WTC11 (cell line): ENCODE measurements at regions not wholly inside any gene's neighbourhood (a gene's known extent, or its start where the extent isn't known, plus 50 kb on each side); places are given as distances from the start of the nearest gene placed in this dataset.

Experiments used
- ATAC-seq: fragments of 200-7000 bp; cut with Tn5 transposase; 2 replicates; pipeline ENCODE4 v1.10.0; 2021; ENCODE audit warnings: mild to moderate bottlenecking, moderate library complexity
- CTCF ChIA-PET: fragments of 300-600 bp; sonication (Branson Sonifier 250); formaldehyde crosslinking; loops from one replicate; lab custom pipeline; 2021; ENCODE audit warnings: antibody characterized with exemption; lab: Charles Lee
- POLR2A ChIA-PET: fragments of 350-600 bp; sonication (Branson Sonifier 250); formaldehyde crosslinking; loops from one replicate; lab custom pipeline; 2021; ENCODE audit warnings: antibody characterized with exemption; lab: Charles Lee
- DNase-seq: peaks from one replicate; pipeline ENCODE4 v3.0.0; 2021; ENCODE audit warnings: low spot score
- H3K27ac Mint-ChIP-seq: 2 replicates; pipeline ENCODE4 v1.8.0; 2021; ENCODE audit warnings: mixed read lengths
- H3K27me3 Mint-ChIP-seq: 2 replicates; pipeline ENCODE4 v1.8.0; 2021; ENCODE audit warnings: low read depth, mild to moderate bottlenecking, moderate library complexity, mixed read lengths
- H3K36me3 Mint-ChIP-seq: 2 replicates; pipeline ENCODE4 v1.8.0; 2021; ENCODE audit warnings: mixed read lengths
- H3K4me1 Mint-ChIP-seq: 2 replicates; pipeline ENCODE4 v1.8.0; 2022; ENCODE audit warnings: mixed read lengths
- H3K4me3 Mint-ChIP-seq: 2 replicates; pipeline ENCODE4 v1.8.0; 2021; ENCODE audit warnings: mild to moderate bottlenecking, moderate library complexity, mixed read lengths
- H3K9me3 Mint-ChIP-seq: 2 replicates; pipeline ENCODE4 v1.8.0; 2021; ENCODE audit warnings: mixed read lengths
- ATF1 ChIP-seq: sonication (generic); formaldehyde crosslinking; IDR thresholded peaks from 2 replicates; pipeline ENCODE4 v1.8.1; 2023; ENCODE audit warnings: mild to moderate bottlenecking, moderate library complexity, missing genetic modification reagents
- CREB1 ChIP-seq: sonication (generic); formaldehyde crosslinking; IDR thresholded peaks from 2 replicates; pipeline ENCODE4 v1.8.0; 2023; ENCODE audit warnings: mild to moderate bottlenecking, missing genetic modification reagents
- FOXP1 ChIP-seq: sonication (generic); formaldehyde crosslinking; IDR thresholded peaks from 2 replicates; pipeline ENCODE4 v1.8.0; 2022; ENCODE audit warnings: missing genetic modification reagents, mild to moderate bottlenecking, moderate library complexity, borderline replicate concordance
- GTF2I ChIP-seq: fragments of 250-450 bp; sonication (Bioruptor Pico); conservative IDR thresholded peaks from 2 replicates; pipeline ENCODE4 v1.4.0; 2021; ENCODE audit warnings: mild to moderate bottlenecking
- NFATC4 ChIP-seq: fragments of 250-450 bp; sonication (Bioruptor Pico); IDR thresholded peaks from 2 replicates; pipeline ENCODE4 v1.9.0; 2021; ENCODE audit warnings: mild to moderate bottlenecking
- SOX15 ChIP-seq: fragments of 250-450 bp; sonication (Bioruptor Pico); IDR thresholded peaks from 2 replicates; pipeline ENCODE4 v1.9.0; 2021; ENCODE audit warnings: mild to moderate bottlenecking
- TEAD4 ChIP-seq: sonication (generic); formaldehyde crosslinking; IDR thresholded peaks from 2 replicates; pipeline ENCODE4 v1.8.0; 2022; ENCODE audit warnings: mild to moderate bottlenecking, missing genetic modification reagents
- ZNF138 ChIP-seq: sonication (generic); formaldehyde crosslinking; conservative IDR thresholded peaks from 2 replicates; pipeline ENCODE4 v1.8.1; 2022; ENCODE audit warnings: mild to moderate bottlenecking, moderate library complexity, missing genetic modification reagents
- ZNF416 ChIP-seq: fragments of 250-450 bp; sonication (Bioruptor Pico); IDR thresholded peaks from 2 replicates; pipeline ENCODE4 v1.9.0; 2021; ENCODE audit warnings: mild to moderate bottlenecking, inconsistent platforms
- ZNF423 ChIP-seq: fragments of 250-450 bp; sonication (Bioruptor Pico); IDR thresholded peaks from 2 replicates; pipeline ENCODE4 v2.1.2; 2022; ENCODE audit warnings: mild to moderate bottlenecking, moderate library complexity
- TF ChIP-seq, protein P1 (sequence below): sonication (generic); formaldehyde crosslinking; IDR thresholded peaks from 2 replicates; pipeline ENCODE4 v1.8.1; 2023; ENCODE audit warnings: mild to moderate bottlenecking, missing genetic modification reagents
- TF ChIP-seq, protein P2 (sequence below): sonication (generic); formaldehyde crosslinking; IDR thresholded peaks from 2 replicates; pipeline ENCODE4 v1.8.0; 2022; ENCODE audit warnings: mild to moderate bottlenecking, missing genetic modification reagents
- TF ChIP-seq, protein P3 (sequence below): sonication (generic); formaldehyde crosslinking; IDR thresholded peaks from 2 replicates; pipeline ENCODE4 v1.8.0; 2023; ENCODE audit warnings: missing genetic modification reagents, mild to moderate bottlenecking, borderline replicate concordance
- TF ChIP-seq, protein P4 (sequence below): sonication (generic); formaldehyde crosslinking; conservative IDR thresholded peaks from 2 replicates; pipeline ENCODE4 v1.8.1; 2022; ENCODE audit warnings: mild to moderate bottlenecking, missing genetic modification reagents
- TF ChIP-seq, protein P5 (sequence below): sonication (generic); formaldehyde crosslinking; IDR thresholded peaks from 2 replicates; pipeline ENCODE4 v1.8.0; 2022; ENCODE audit warnings: mild to moderate bottlenecking, missing genetic modification reagents
- TF ChIP-seq, protein P6 (sequence below): sonication (generic); formaldehyde crosslinking; conservative IDR thresholded peaks from 2 replicates; pipeline ENCODE4 v1.8.1; 2023; ENCODE audit warnings: mild to moderate bottlenecking, low read depth, missing genetic modification reagents, moderate library complexity
- TF ChIP-seq, protein P7 (sequence below): fragments of 250-450 bp; sonication (Bioruptor Pico); IDR thresholded peaks from 2 replicates; pipeline ENCODE4 v2.1.2; 2022; ENCODE audit warnings: mild to moderate bottlenecking, moderate library complexity
- TF ChIP-seq, protein P8 (sequence below): sonication (generic); formaldehyde crosslinking; IDR thresholded peaks from 2 replicates; pipeline ENCODE4 v1.8.0; 2023; ENCODE audit warnings: mild to moderate bottlenecking, missing genetic modification reagents

DNA sequence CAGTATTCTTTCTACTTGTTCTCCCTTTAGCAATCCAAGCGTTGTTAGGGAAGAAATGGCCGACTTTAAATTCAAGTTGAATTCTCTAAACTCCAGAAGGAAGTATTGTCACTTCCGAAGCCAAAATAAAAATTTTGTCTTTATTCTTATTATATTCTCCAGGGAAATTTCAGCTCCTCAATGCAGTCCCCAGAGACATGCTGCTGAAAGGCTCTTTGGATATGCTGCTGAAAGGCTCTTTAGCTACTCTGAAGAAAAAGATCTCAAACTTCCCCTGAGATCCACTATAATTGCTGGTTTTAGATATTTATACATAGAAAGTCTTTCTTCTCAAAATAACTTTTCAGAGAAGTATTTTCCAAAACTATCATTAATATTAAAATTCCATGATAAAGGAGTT lies 92.3 kb upstream of the PARP8 start:
- Mint-ChIP-seq H3K4me1 (no peaks in the 10 kb centered on the region), H3K4me3 (no peak overlapping the region), H3K36me3 (no peaks in the 10 kb centered on the region), H3K27ac (no peak overlapping the region), H3K27me3 (no peaks in the 10 kb centered on the region), H3K9me3 (no peaks in the 10 kb centered on the region)
- no peak for ATAC-seq
- ChIA-PET CTCF (no interaction called here), POLR2A (no interaction called here)
- no peak for TF ChIP-seq ZNF416 (CRISPR knock-in tag)
- TF ChIP-seq, protein P1, sequence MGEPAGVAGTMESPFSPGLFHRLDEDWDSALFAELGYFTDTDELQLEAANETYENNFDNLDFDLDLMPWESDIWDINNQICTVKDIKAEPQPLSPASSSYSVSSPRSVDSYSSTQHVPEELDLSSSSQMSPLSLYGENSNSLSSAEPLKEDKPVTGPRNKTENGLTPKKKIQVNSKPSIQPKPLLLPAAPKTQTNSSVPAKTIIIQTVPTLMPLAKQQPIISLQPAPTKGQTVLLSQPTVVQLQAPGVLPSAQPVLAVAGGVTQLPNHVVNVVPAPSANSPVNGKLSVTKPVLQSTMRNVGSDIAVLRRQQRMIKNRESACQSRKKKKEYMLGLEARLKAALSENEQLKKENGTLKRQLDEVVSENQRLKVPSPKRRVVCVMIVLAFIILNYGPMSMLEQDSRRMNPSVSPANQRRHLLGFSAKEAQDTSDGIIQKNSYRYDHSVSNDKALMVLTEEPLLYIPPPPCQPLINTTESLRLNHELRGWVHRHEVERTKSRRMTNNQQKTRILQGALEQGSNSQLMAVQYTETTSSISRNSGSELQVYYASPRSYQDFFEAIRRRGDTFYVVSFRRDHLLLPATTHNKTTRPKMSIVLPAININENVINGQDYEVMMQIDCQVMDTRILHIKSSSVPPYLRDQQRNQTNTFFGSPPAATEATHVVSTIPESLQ = no peak
- no peak for TF ChIP-seq ZNF423 (CRISPR knock-in tag)
- TF ChIP-seq, protein P2, sequence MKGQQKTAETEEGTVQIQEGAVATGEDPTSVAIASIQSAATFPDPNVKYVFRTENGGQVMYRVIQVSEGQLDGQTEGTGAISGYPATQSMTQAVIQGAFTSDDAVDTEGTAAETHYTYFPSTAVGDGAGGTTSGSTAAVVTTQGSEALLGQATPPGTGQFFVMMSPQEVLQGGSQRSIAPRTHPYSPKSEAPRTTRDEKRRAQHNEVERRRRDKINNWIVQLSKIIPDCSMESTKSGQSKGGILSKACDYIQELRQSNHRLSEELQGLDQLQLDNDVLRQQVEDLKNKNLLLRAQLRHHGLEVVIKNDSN (CRISPR knock-in tag) = no peak
- no peak for TF ChIP-seq SOX15
- no peak for TF ChIP-seq FOXP1 (CRISPR knock-in tag)
- TF ChIP-seq, protein P3, sequence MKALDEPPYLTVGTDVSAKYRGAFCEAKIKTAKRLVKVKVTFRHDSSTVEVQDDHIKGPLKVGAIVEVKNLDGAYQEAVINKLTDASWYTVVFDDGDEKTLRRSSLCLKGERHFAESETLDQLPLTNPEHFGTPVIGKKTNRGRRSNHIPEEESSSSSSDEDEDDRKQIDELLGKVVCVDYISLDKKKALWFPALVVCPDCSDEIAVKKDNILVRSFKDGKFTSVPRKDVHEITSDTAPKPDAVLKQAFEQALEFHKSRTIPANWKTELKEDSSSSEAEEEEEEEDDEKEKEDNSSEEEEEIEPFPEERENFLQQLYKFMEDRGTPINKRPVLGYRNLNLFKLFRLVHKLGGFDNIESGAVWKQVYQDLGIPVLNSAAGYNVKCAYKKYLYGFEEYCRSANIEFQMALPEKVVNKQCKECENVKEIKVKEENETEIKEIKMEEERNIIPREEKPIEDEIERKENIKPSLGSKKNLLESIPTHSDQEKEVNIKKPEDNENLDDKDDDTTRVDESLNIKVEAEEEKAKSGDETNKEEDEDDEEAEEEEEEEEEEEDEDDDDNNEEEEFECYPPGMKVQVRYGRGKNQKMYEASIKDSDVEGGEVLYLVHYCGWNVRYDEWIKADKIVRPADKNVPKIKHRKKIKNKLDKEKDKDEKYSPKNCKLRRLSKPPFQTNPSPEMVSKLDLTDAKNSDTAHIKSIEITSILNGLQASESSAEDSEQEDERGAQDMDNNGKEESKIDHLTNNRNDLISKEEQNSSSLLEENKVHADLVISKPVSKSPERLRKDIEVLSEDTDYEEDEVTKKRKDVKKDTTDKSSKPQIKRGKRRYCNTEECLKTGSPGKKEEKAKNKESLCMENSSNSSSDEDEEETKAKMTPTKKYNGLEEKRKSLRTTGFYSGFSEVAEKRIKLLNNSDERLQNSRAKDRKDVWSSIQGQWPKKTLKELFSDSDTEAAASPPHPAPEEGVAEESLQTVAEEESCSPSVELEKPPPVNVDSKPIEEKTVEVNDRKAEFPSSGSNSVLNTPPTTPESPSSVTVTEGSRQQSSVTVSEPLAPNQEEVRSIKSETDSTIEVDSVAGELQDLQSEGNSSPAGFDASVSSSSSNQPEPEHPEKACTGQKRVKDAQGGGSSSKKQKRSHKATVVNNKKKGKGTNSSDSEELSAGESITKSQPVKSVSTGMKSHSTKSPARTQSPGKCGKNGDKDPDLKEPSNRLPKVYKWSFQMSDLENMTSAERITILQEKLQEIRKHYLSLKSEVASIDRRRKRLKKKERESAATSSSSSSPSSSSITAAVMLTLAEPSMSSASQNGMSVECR (CRISPR knock-in tag) = no peak
- TF ChIP-seq, protein P4, sequence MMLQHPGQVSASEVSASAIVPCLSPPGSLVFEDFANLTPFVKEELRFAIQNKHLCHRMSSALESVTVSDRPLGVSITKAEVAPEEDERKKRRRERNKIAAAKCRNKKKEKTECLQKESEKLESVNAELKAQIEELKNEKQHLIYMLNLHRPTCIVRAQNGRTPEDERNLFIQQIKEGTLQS (CRISPR knock-in tag) = no peak
- TF ChIP-seq, protein P5, sequence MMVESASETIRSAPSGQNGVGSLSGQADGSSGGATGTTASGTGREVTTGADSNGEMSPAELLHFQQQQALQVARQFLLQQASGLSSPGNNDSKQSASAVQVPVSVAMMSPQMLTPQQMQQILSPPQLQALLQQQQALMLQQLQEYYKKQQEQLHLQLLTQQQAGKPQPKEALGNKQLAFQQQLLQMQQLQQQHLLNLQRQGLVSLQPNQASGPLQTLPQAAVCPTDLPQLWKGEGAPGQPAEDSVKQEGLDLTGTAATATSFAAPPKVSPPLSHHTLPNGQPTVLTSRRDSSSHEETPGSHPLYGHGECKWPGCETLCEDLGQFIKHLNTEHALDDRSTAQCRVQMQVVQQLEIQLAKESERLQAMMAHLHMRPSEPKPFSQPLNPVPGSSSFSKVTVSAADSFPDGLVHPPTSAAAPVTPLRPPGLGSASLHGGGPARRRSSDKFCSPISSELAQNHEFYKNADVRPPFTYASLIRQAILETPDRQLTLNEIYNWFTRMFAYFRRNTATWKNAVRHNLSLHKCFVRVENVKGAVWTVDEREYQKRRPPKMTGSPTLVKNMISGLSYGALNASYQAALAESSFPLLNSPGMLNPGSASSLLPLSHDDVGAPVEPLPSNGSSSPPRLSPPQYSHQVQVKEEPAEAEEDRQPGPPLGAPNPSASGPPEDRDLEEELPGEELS (CRISPR knock-in tag) = no peak
- TF ChIP-seq, protein P6, sequence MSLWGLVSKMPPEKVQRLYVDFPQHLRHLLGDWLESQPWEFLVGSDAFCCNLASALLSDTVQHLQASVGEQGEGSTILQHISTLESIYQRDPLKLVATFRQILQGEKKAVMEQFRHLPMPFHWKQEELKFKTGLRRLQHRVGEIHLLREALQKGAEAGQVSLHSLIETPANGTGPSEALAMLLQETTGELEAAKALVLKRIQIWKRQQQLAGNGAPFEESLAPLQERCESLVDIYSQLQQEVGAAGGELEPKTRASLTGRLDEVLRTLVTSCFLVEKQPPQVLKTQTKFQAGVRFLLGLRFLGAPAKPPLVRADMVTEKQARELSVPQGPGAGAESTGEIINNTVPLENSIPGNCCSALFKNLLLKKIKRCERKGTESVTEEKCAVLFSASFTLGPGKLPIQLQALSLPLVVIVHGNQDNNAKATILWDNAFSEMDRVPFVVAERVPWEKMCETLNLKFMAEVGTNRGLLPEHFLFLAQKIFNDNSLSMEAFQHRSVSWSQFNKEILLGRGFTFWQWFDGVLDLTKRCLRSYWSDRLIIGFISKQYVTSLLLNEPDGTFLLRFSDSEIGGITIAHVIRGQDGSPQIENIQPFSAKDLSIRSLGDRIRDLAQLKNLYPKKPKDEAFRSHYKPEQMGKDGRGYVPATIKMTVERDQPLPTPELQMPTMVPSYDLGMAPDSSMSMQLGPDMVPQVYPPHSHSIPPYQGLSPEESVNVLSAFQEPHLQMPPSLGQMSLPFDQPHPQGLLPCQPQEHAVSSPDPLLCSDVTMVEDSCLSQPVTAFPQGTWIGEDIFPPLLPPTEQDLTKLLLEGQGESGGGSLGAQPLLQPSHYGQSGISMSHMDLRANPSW (CRISPR knock-in tag) = no peak
- no peak for TF ChIP-seq CREB1 (CRISPR knock-in tag)
- TF ChIP-seq, protein P7, sequence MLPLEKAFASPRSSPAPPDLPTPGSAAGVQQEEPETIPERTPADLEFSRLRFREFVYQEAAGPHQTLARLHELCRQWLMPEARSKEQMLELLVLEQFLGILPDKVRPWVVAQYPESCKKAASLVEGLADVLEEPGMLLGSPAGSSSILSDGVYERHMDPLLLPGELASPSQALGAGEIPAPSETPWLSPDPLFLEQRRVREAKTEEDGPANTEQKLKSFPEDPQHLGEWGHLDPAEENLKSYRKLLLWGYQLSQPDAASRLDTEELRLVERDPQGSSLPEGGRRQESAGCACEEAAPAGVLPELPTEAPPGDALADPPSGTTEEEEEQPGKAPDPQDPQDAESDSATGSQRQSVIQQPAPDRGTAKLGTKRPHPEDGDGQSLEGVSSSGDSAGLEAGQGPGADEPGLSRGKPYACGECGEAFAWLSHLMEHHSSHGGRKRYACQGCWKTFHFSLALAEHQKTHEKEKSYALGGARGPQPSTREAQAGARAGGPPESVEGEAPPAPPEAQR (CRISPR knock-in tag) = no peak
- no peak for TF ChIP-seq TEAD4 (CRISPR knock-in tag)
- TF ChIP-seq, protein P8, sequence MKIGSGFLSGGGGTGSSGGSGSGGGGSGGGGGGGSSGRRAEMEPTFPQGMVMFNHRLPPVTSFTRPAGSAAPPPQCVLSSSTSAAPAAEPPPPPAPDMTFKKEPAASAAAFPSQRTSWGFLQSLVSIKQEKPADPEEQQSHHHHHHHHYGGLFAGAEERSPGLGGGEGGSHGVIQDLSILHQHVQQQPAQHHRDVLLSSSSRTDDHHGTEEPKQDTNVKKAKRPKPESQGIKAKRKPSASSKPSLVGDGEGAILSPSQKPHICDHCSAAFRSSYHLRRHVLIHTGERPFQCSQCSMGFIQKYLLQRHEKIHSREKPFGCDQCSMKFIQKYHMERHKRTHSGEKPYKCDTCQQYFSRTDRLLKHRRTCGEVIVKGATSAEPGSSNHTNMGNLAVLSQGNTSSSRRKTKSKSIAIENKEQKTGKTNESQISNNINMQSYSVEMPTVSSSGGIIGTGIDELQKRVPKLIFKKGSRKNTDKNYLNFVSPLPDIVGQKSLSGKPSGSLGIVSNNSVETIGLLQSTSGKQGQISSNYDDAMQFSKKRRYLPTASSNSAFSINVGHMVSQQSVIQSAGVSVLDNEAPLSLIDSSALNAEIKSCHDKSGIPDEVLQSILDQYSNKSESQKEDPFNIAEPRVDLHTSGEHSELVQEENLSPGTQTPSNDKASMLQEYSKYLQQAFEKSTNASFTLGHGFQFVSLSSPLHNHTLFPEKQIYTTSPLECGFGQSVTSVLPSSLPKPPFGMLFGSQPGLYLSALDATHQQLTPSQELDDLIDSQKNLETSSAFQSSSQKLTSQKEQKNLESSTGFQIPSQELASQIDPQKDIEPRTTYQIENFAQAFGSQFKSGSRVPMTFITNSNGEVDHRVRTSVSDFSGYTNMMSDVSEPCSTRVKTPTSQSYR (CRISPR knock-in tag) = no peak
- TF ChIP-seq NFATC4 (CRISPR knock-in tag) = no peak
- TF ChIP-seq ZNF138 (CRISPR knock-in tag) = no peak
- no peak for TF ChIP-seq ATF1 (CRISPR knock-in tag)
- no peak for TF ChIP-seq GTF2I (CRISPR knock-in tag)
- no peak for DNase-seq
